SK-N-SH (cell line): ENCODE measurements at regions not wholly inside any gene's neighbourhood (a gene's known extent, or its start where the extent isn't known, plus 50 kb on each side); places are given as distances from the start of the nearest gene placed in this dataset.

Experiments
- CTCF ChIP-seq: fragments of 200-600 bp; sonication (generic); IDR thresholded peaks from 2 replicates; pipeline ENCODE4 v1.6.1; 2017; ENCODE audit warnings: antibody characterized with exemption, mild to moderate bottlenecking, moderate library complexity
- EP300 ChIP-seq, 2 experiments: IDR thresholded peaks; 2 replicates each; pipeline versions ENCODE4 v1.4.0 to v1.6.1; 2012; ENCODE audit warnings: borderline replicate concordance in 1 of 2, low read depth in 1 of 2, low read length in 1 of 2
- EZH2phosphoT487 ChIP-seq: fragments of 200-600 bp; sonication (generic); IDR thresholded peaks from 2 replicates; pipeline ENCODE4 v1.6.1; 2017; ENCODE audit warnings: low read depth, mixed run types, mild to moderate bottlenecking, antibody characterized with exemption, moderate library complexity, borderline replicate concordance

- TF ChIP-seq CTCF (no peak), EP300 (IDR thresholded peaks at IDR 0.05; ENCODE audit: borderline replicate concordance in 1 of 2, low read depth in 1 of 2, low read length in 1 of 2) (no peak), EZH2phosphoT487 (no peak)
These were observed 225.2 kb upstream of the PPP1R2C start for GRCh38 chrX:43003204-43003565.
